SH-SY5Y (cell line): ENCODE measurements at regions not wholly inside any gene's neighbourhood (a gene's known extent, or its start where the extent isn't known, plus 50 kb on each side); places are given as distances from the start of the nearest gene placed in this dataset.

Experiments used
- GATA2 ChIP-seq: IDR thresholded peaks from 2 replicates; pipeline ENCODE4 v1.6.1; 2011; ENCODE audit warnings: mild to moderate bottlenecking, low read depth, low read length
- GATA3 ChIP-seq: IDR thresholded peaks from 2 replicates; pipeline ENCODE4 v1.6.1; 2011; ENCODE audit warnings: low read depth, mild to moderate bottlenecking, low read length, moderate library complexity

DNA sequence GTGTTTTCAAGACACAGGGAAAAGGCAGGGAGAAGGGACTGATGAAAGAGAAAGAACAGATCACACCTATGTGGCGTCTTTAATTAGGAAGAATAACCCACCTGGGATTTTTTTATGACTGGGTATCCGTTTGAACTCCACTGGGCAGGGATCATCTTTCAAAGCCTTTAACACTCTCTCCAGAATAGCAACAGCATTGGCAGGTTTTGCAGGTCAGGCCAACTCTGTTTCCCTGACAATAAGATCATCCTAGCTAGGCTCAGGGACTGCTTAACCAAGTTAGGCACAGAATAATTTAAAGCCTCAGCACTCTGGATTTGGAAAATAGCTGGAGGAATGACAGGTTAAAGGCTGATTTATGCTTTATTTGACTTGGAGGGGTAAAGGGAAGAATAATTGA lies 117.6 kb downstream of the SUDS3 start:
- TF ChIP-seq GATA3 (no peak), GATA2 (no peak)
